ENCODE measurements at regions not wholly inside any gene's neighbourhood (a gene's known extent, or its start where the extent isn't known, plus 50 kb on each side); places are given as distances from the start of the nearest gene placed in this dataset.

GRCh38 chr20:21901470-21902275 is 196.2 kb downstream of the PAX1 start:
- no peak overlapping the region for H3K27ac ChIP-seq
- no peak overlapping the region for H3K4me3 ChIP-seq
- H3K27me3 ChIP-seq: no peaks in the 10 kb centered on the region
- H3K36me3 ChIP-seq: no peaks in the 10 kb centered on the region
- H3K4me1 ChIP-seq: no peaks in the 10 kb centered on the region
- intact Hi-C loops (cut with DNase I; ENCODE audit: low total_unique reads): no loop called here
- TF ChIP-seq POLR2AphosphoS5 (IDR thresholded peaks at IDR 0.05) (no peak), CTCF (IDR thresholded peaks at IDR 0.05) (no peak), POLR2A (IDR thresholded peaks at IDR 0.05) (no peak)
- no peaks in the 10 kb centered on the region for H3K9me3 ChIP-seq
- no peak for DNase-seq (ENCODE audit: low spot score in 2 of 2)

GRCh38 chr20:21900431-21900830 is 195.0 kb downstream of the PAX1 start:
- intact Hi-C loops (cut with DNase I; ENCODE audit: low total_unique reads): no loop called here
- Histone ChIP-seq H3K36me3 (no peaks in the 10 kb centered on the region), H3K27ac (no peak overlapping the region), H3K4me1 (no peaks in the 10 kb centered on the region), H3K27me3 (no peaks in the 10 kb centered on the region), H3K9me3 (no peaks in the 10 kb centered on the region), H3K4me3 (no peak overlapping the region)
- no peak for TF ChIP-seq CTCF (IDR thresholded peaks at IDR 0.05)
- TF ChIP-seq POLR2AphosphoS5 (IDR thresholded peaks at IDR 0.05): no peak
- no peak for TF ChIP-seq POLR2A (IDR thresholded peaks at IDR 0.05)
- DNase-seq (ENCODE audit: low spot score in 2 of 2): no peak

- peaks cover 0 to 11% of the 10 kb centered on the region in 2 donors for H3K9me3 ChIP-seq
- TF ChIP-seq POLR2A (IDR thresholded peaks at IDR 0.05) (no peak), CTCF (IDR thresholded peaks at IDR 0.05) (no peak), POLR2AphosphoS5 (IDR thresholded peaks at IDR 0.05) (no peak)
- DNase-seq (ENCODE audit: low spot score in 2 of 2): no peak
- H3K27me3 ChIP-seq: no peaks in the 10 kb centered on the region
- no peaks in the 10 kb centered on the region for H3K36me3 ChIP-seq
- no peak overlapping the region for H3K27ac ChIP-seq
- no peaks in the 10 kb centered on the region for H3K4me1 ChIP-seq
- intact Hi-C loops (cut with DNase I; ENCODE audit: low total_unique reads): no loop called here
- no peak overlapping the region for H3K4me3 ChIP-seq
Measured at GRCh38 chr20:21874921-21875320, 169.5 kb downstream of the PAX1 start.

- DNase-seq (ENCODE audit: low spot score in 2 of 2): no peak
- intact Hi-C loops (cut with DNase I; ENCODE audit: low total_unique reads): no loop called here
- H3K4me3 ChIP-seq: no peak overlapping the region
- H3K27me3 ChIP-seq: no peaks in the 10 kb centered on the region
- no peak overlapping the region for H3K27ac ChIP-seq
- no peaks in the 10 kb centered on the region for H3K36me3 ChIP-seq
- TF ChIP-seq POLR2A (IDR thresholded peaks at IDR 0.05) (no peak), CTCF (IDR thresholded peaks at IDR 0.05) (no peak), POLR2AphosphoS5 (IDR thresholded peaks at IDR 0.05) (no peak)
- peaks cover 0 to 11% of the 10 kb centered on the region in 2 donors for H3K9me3 ChIP-seq
- no peaks in the 10 kb centered on the region for H3K4me1 ChIP-seq
Measured at GRCh38 chr20:21874127-21874526, 168.7 kb downstream of the PAX1 start.

- Histone ChIP-seq H3K36me3 (no peaks in the 10 kb centered on the region), H3K27ac (no peak overlapping the region), H3K9me3 (peaks cover 0 to 11% of the 10 kb centered on the region in 2 donors), H3K4me3 (no peak overlapping the region), H3K4me1 (no peaks in the 10 kb centered on the region), H3K27me3 (no peaks in the 10 kb centered on the region)
- no peak for TF ChIP-seq POLR2AphosphoS5 (IDR thresholded peaks at IDR 0.05)
- TF ChIP-seq POLR2A (IDR thresholded peaks at IDR 0.05): no peak
- TF ChIP-seq CTCF (IDR thresholded peaks at IDR 0.05): no peak
- DNase-seq (ENCODE audit: low spot score in 2 of 2): no peak
- intact Hi-C loops (cut with DNase I; ENCODE audit: low total_unique reads): no loop called here
Measured at GRCh38 chr20:21873291-21873690, 167.8 kb downstream of the PAX1 start.

All from breast epithelium (tissue), 4 donors.